Limb (tissue), 2 donors: ENCODE measurements at regions not wholly inside any gene's neighbourhood (a gene's known extent, or its start where the extent isn't known, plus 50 kb on each side); places are given as distances from the start of the nearest gene placed in this dataset.
A peak's percentile ranks its signal among the peaks of the same experiment; 100 is the strongest.

Source experiments
- DNase-seq, 2 donors: peaks; one replicate each; pipeline ENCODE4 v3.0.0-alpha.2; 2016; ENCODE audit errors: extremely low spot score in 2 of 2

- DNase-seq: no peak
These were observed 1132.5 kb upstream of the MAP3K7 start for GRCh38 chr6:91719414-91719813.

- DNase-seq: no peak
These were observed 1131.3 kb upstream of the MAP3K7 start for GRCh38 chr6:91718198-91718597.

- no peak for DNase-seq
These were observed 1130.2 kb upstream of the MAP3K7 start for GRCh38 chr6:91717094-91717493.

GRCh38 chr6:91716361-91716760 lies 1129.5 kb upstream of the MAP3K7 start:
- no peak for DNase-seq

GRCh38 chr6:91715171-91715805 lies 1128.4 kb upstream of the MAP3K7 start:
- DNase-seq: no peak

GRCh38 chr6:91713911-91714310 lies 1127.0 kb upstream of the MAP3K7 start:
- no peak for DNase-seq

GRCh38 chr6:91711518-91711917 lies 1124.6 kb upstream of the MAP3K7 start:
- DNase-seq: no peak

- DNase-seq: no peak
These were observed 1123.5 kb upstream of the MAP3K7 start for GRCh38 chr6:91710342-91710741.

GRCh38 chr6:91708534-91708933 lies 1121.7 kb upstream of the MAP3K7 start:
- no peak for DNase-seq

GRCh38 chr6:91705646-91706045 lies 1118.8 kb upstream of the MAP3K7 start:
- DNase-seq: no peak

GRCh38 chr6:91704531-91704930 lies 1117.7 kb upstream of the MAP3K7 start:
- no peak for DNase-seq

GRCh38 chr6:91697010-91697695 lies 1110.3 kb upstream of the MAP3K7 start:
- no peak for DNase-seq

GRCh38 chr6:91695221-91695620 lies 1108.3 kb upstream of the MAP3K7 start:
- no peak for DNase-seq

GRCh38 chr6:91694016-91694654 lies 1107.3 kb upstream of the MAP3K7 start:
- DNase-seq: no peak

- DNase-seq: no peak
These were observed 1104.6 kb upstream of the MAP3K7 start for GRCh38 chr6:91691449-91691848.

GRCh38 chr6:91683240-91683639 lies 1096.4 kb upstream of the MAP3K7 start:
- DNase-seq: no peak

- DNase-seq: no peak
These were observed 1094.4 kb upstream of the MAP3K7 start for GRCh38 chr6:91681296-91681695.

GRCh38 chr6:91678679-91679446 lies 1092.0 kb upstream of the MAP3K7 start:
- no peak for DNase-seq

- DNase-seq: no peak
These were observed 1085.3 kb upstream of the MAP3K7 start for GRCh38 chr6:91672201-91672600.

GRCh38 chr6:91669871-91670268 lies 1083.0 kb upstream of the MAP3K7 start:
- DNase-seq: no peak

GRCh38 chr6:91669154-91669870 lies 1082.4 kb upstream of the MAP3K7 start:
- peak; percentile 55 to 74 for DNase-seq
